ENCODE measurements at regions not wholly inside any gene's neighbourhood (a gene's known extent, or its start where the extent isn't known, plus 50 kb on each side); places are given as distances from the start of the nearest gene placed in this dataset.
"Not testable (repeated sequence)": the region's sequence is repeated elsewhere in the genome, so short reads cannot be mapped to it uniquely, and the experiment has no call there.

DNA sequence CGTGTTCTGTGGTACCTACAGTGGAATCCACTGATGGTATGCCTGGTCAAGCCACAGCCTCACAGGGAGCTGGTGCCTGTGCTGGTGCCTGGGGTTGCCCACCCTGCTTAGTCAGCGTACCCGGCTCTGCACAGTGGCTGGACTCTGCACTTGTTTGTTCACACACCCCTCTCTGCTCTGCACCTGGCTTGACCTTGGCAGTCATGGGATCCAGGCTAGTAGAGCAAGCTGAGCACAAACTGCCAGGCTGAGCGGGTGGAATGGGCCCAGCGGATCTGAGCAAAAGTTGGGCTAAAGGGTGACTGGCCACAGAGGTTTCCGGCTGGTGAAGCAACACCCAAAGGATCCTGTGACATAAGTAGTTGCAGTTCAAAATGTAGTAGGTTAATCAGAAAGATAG, 163.5 kb downstream of the CDH19 start:
- no peak for DNase-seq

DNA sequence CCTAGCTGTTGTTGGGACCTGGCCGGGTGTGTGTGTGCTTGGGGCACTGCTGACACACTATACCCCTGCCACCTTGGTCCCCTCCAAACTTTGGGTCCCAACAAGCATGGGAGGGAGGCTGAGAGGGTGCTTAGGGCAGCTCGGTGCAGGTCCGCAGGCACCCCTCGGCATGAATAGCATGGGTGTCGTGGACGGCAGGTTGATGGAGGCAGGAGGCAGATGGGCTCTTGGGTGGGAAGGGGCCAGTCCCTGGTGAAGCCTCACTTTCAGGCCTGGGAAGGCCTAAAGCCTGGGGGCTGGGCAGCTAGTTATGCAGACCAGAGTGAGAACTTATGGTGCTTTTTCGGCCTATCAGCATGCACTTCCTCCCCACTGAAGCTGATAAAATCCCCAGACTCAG, 164.2 kb downstream of the CDH19 start:
- DNase-seq, result no peak

DNA sequence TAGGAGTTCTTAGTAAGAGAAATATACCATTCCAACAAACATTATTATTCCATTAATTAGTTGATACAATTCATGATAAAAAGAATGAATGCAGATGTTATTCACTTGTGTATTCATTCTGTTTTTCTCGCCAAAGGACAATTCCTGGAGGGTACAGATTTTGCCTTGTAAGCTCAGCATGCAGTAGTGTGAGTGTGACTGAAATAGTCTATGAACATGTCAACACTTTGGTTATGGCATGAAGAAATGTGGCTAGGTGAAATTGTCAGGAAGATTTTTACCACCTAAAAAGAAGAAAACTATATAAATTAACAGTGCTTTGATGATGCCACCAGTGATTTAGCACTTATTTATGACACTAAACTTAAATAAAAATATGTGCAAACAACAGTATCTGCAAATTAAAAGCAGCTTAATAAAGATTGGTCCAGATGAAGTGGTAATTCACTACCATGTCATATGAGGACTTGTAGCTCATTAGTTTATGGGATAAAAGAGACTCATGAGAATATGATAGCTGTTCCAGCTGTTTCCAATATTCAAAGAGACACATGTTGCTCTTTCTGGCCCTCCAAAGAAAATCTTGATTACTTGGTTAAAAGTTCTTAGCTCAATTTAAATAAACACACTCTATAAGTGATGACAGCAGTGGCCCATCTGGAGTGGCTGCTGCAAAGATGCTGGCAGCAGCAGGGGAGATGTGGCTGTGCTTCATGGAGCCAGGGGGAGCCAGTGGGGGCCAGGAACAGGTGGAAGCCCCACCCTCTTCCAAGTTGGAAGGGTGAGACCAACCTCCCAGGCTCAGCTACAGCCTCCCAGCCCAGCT, 165.0 kb downstream of the CDH19 start:
- DNase-seq, result no peak

- DNase-seq, result no peak
Observed at GRCh38 chr18:66432636-66433035, 171.3 kb downstream of the CDH19 start.

- no peak for DNase-seq
Observed at GRCh38 chr18:66428795-66429194, 175.1 kb downstream of the CDH19 start.

DNA sequence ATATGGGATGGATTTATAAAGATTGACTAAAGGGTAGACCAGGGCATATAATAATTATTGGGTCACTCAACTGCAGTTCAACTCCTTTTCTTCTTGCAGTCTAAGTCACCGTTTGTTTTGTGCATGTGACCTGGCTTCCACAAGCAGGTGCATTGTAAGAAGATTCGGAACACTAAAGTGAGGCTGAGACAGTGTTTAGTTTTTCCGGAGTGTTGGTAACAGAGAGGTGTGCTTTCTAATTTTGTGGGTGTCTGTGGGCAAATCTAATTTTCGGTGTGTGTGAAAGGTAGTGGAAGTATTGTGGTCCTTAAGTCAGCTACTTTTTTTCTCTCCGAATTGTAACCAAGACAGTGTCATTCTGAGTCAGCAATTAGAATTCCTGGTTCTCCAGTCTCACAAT, 184.5 kb downstream of the CDH19 start:
- no peak for DNase-seq

GRCh38 chr18:66410692-66411091, 193.2 kb downstream of the CDH19 start:
- DNase-seq, result no peak

- DNase-seq, result no peak
Observed at GRCh38 chr18:66395671-66396218, 208.1 kb downstream of the CDH19 start.

DNA sequence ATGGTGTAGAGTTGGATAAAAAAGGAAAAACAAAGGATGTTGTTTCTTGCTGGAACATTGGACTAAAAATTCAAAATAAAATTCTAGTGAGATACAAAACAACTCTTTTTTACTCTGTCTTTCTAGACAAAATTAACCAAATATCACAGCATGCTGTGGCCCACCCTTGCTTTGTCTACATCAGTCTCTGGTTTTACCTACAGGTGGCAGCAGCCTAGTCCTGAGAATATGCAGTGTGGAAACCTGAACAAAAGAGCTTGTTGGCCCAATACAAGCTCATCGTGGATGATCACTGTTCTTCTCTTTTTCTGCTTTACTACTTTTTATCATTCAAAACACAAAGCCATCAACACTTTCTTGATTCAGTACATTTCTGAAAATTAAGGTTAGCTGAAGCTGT, 210.4 kb downstream of the CDH19 start:
- DNase-seq, result no peak

- DNase-seq, result no peak
Observed at GRCh38 chr18:66377291-66377690, 226.6 kb downstream of the CDH19 start.

DNA sequence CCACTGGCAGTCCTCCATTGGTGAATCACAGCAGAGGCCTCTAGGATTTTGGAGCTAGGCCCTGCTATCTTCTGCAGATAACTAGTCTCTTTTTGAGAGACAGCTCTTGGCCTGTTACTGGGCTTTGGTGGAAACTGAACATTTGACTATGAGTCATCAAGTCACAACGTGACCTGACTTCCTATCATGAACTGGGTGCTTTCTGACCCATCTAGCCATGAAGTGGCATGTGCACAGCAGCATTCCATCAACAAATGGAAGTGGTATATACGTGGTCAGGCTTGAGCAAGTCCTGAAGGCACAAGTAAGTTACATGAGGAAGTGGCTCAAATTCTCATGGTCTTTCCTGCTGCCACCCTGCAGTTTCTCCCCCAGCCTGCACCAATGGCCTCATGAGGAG, 228.5 kb downstream of the CDH19 start:
- not testable (repeated sequence) for DNase-seq

DNA sequence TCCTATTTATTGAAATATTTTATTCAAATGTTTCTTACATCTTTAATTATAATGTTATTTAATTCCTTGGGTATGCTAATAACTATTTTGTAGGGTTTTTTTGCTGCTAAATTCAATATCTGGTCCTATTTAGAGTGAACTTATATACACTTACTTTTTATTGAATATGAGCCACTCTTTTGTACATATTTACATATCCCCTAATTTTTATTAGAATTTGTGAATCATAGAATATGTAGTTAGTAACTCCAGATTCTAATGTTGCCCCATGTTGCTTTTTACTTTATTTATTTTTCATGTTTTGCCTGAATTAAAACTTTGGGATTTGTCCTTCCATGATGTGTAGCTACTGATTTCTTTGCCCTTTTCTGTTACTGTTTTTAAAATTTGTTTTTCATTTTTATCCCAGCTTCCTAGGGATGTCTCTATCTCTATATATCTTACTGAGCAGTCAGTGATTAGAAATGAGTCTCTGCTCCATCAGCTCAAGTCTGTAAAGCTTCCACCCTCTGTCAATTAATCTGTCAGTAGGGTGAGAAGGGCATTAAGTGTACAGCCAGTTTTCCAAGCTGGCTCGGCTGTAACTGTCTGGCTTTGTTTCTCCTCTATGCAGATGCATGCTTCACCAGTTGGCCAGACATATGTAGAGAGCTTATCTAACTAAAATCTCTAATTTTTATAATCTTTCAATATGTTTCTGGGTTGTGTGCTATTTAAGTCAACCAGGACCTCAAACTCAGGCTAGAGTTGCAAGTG, 256.9 kb downstream of the CDH19 start:
- DNase-seq, result no peak

- no peak for DNase-seq
Observed at GRCh38 chr18:66344227-66344626, 259.7 kb downstream of the CDH19 start.

DNA sequence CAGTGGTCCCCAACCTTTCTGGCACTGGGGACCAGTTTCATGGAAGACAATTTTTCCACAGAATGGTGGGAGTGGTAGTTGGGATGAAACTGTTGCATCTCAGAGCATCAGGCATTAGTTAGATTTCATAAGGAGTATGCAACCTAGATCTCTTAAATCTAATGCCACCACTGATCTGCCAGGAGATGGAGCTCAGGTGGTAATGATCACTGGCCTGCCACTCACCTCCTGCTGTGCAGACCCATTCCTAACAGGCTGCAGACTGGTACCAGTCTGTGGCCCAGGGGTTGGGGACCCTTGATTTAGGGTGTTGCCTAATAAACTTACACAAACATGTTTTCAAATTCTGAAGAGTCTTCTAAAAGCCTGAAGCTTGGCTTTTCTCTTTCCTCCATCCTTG, 261.3 kb downstream of the CDH19 start:
- no peak for DNase-seq

- DNase-seq, result no peak
Observed at GRCh38 chr18:66334534-66334933, 269.4 kb downstream of the CDH19 start.

DNA sequence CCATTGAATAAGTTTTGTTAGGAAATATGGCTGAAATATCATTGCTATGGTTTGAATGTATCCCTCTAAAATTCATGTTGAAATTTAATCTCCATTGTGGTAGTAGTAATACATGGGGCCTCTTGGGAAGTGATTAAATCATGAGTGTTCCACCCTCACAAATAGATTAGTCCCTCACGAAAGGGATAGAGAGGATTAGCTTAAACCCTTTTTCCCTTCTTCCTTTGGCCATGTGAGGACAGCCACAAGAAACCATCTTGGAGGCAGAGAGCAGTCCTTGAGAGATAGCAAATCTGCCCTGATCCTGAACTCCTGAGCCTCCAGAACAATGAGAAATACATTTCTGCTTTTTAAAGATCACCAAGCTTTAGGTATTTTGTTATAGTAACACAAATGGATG, 274.2 kb downstream of the CDH19 start:
- DNase-seq, result no peak

DNA sequence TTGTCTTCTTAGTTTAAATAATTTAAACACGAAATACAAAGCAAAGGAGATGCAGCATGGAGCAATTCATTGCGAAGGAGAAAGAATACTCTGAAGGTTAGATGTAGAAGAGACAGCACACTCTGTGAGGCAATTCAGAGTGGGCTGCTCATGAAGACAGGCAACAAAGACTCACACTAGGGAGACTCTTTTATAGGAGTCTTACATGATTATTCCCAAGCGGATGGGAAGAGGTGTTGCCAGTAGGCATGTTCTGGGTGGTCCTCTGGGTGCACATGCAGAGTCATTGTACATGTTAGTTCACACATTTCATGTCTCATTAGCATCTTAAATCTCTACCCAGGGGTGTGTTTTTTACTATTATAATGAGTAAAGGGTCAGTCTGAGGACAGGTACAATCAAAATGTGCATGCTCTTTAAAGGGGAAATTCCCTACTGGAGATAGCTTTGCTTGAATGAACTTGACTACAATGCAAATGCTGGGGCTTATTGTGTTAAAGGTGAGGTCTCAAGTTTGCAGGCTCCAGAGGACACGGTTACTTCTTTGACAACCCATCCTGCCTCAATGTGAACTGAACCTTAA, 275.5 kb downstream of the CDH19 start:
- DNase-seq, result no peak

GRCh38 chr18:66325251-66325650, 278.6 kb downstream of the CDH19 start:
- no peak for DNase-seq

DNA sequence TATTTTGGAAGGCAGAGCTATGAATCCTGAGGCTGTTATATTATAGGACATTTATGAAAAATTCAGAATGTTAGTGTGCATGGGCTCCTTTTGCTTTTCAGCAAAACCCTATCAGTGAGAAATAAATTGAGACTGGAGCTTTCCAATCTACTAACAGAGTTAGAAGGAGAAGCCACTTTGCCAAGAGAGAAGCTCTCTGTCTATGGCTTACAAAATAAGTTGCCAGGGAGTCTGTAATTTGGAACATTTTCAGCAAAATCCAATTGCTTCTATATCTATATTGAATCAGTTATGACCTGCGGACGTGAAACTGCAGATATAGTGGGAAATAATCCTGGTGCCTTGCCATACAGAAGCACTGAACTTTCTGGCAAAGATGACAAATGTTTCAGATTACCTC, 279.3 kb downstream of the CDH19 start:
- no peak for DNase-seq

DNA sequence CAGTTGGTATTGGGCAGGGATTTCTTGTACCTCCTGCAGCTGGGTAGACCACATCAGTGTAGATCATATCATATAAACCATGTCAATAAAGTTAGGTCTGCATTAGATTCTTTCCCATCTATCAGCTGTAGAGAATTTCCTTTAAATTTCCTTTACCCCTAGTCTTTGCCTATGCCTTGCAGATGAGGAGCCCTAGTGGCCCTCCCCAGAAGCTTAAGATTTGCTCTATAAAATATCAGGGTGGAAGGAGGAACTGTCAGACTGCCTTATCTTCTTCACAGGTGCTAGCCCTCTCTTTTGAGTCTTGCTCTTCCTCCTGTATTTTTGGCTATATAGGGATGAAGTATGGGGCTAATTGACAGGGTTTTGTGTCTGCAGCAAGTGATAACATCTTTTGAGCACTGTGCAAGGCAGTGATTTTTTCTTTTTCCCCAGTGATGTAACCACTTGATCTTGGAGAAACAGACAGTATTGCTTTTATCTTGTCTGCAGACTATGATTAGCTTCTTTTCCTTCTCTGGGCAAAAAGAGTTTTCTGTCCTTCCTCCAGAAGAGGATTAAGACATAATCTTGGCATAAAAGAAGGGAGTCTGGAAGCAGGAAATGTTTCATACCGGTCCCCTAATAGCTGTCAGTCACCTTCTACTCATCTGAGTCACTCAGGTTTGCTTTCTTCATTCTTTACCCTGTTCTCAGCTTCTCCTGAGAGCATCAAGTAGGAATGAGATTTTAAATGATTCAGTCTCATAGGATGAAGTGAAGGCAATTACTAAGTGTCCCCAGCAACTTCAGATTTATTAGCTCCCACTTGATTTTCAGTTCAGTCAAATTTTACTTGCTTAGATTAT, 286.4 kb downstream of the CDH19 start:
- DNase-seq, result no peak

GRCh38 chr18:66316701-66317100, 287.2 kb downstream of the CDH19 start:
- no peak for DNase-seq

GRCh38 chr18:66300141-66300540, 303.7 kb downstream of the CDH19 start:
- no peak for DNase-seq

GRCh38 chr18:66280470-66280869, 323.4 kb downstream of the CDH19 start:
- DNase-seq, result no peak

All from cerebellar nuclear complex (tissue), 1 donor.